ENCODE measurements at regions not wholly inside any gene's neighbourhood (a gene's known extent, or its start where the extent isn't known, plus 50 kb on each side); places are given as distances from the start of the nearest gene placed in this dataset.

GRCh38 chr14:42353315-42353714 lies 746.6 kb downstream of the LRFN5 start:
- no peaks in the 10 kb centered on the region for H3K9me3 ChIP-seq (ENCODE audit: control insufficient read depth, insufficient read depth, low read length)
- H2AFZ ChIP-seq (replicated peaks; ENCODE audit: low read length, poor library complexity), result no peak overlapping the region
- H3K9ac ChIP-seq (ENCODE audit: low read depth, low read length), result no peak overlapping the region
- H2BK5ac ChIP-seq (ENCODE audit: low read depth, low read length, poor library complexity, severe bottlenecking), result no peak overlapping the region
- H2BK120ac ChIP-seq (ENCODE audit: low read depth, low read length), result no peak overlapping the region
- no peak overlapping the region for H3K56ac ChIP-seq (ENCODE audit: extremely low read depth, insufficient read depth, low read length)
- no TSS peak for BruUV-seq (replicated peaks)
- no peak overlapping the region for H2BK15ac ChIP-seq (ENCODE audit: low read depth, low read length)
- H3K79me1 ChIP-seq (ENCODE audit: low read depth in 1 of 2, low read length in 2 of 2), result no peaks in the 10 kb centered on the region
- no peaks in the 10 kb centered on the region for H3K9me1 ChIP-seq (ENCODE audit: insufficient read depth, low read length)
- ChIA-PET CTCF (no interaction called here), POLR2A (ENCODE audit: unreplicated experiment) (no interaction called here)
- no peak overlapping the region for H4K91ac ChIP-seq (ENCODE audit: insufficient read depth, low read depth, low read length)
- WGBS, 2 experiments (ENCODE audit: extremely low coverage in 2 of 2, insufficient read length in 1 of 2), result no CpG with 5 or more reads among the region's 2 CpGs
- ATAC-seq (ENCODE audit: low read depth) (no peak), DNase-seq (no peak)
- H3K23ac ChIP-seq (ENCODE audit: low read depth, low read length), result no peak overlapping the region
- no peak overlapping the region for H4K8ac ChIP-seq (ENCODE audit: low read depth in 2 of 2, low read length in 2 of 2)
- no peaks in the 10 kb centered on the region for H4K20me1 ChIP-seq (ENCODE audit: insufficient read depth, low read length)
- H2AK5ac ChIP-seq (ENCODE audit: low read depth, low read length), result no peak overlapping the region
- no peak overlapping the region for H2AK9ac ChIP-seq (replicated peaks; ENCODE audit: low read depth, low read length, poor library complexity)
- no peaks in the 10 kb centered on the region for H3K27me3 ChIP-seq (ENCODE audit: control insufficient read depth, insufficient read depth, low read length)
- no peaks in the 10 kb centered on the region for H3K4me1 ChIP-seq (ENCODE audit: control insufficient read depth, insufficient read depth, low read length)
- H3K27ac ChIP-seq (ENCODE audit: insufficient read depth, low read length), result no peak overlapping the region
- intact Hi-C loops (cut with micrococcal nuclease), result no loop called here
- no peak overlapping the region for H3K14ac ChIP-seq (replicated peaks; ENCODE audit: low read depth, low read length)
- no peak overlapping the region for H3K18ac ChIP-seq (ENCODE audit: low read depth, low read length)
- no peak overlapping the region for H3K4me3 ChIP-seq (ENCODE audit: insufficient read depth, low read depth, low read length)
- H3K4ac ChIP-seq (ENCODE audit: low read depth, low read length), result no peak overlapping the region
- TF ChIP-seq MXI1 (IDR thresholded peaks at IDR 0.05; ENCODE audit: borderline replicate concordance, low read depth, low read length), result no peak
- TF ChIP-seq NFE2L2 (IDR thresholded peaks at IDR 0.05; ENCODE audit: low read depth, low read length), result no peak
- no peak for TF ChIP-seq BHLHE40 (IDR thresholded peaks at IDR 0.05; ENCODE audit: low read depth, low read length)
- TF ChIP-seq RCOR1 (IDR thresholded peaks at IDR 0.05; ENCODE audit: insufficient replicate concordance, low read length), result no peak
- no peak for TF ChIP-seq RAD21 (IDR thresholded peaks at IDR 0.05; ENCODE audit: low read length)
- dilution Hi-C loops (cut with HindIII; ENCODE audit: low sequenced_read_pairs, unreplicated experiment), result no loop called here
- in situ Hi-C loops (cut with MboI; ENCODE audit: low sequenced_read_pairs), result no loop called here
- no peak overlapping the region for H3K4me2 ChIP-seq (ENCODE audit: low read depth, low read length)
- H2BK20ac ChIP-seq (ENCODE audit: low read depth, low read length), result no peak overlapping the region
- H4K5ac ChIP-seq (ENCODE audit: low read depth, low read length), result no peak overlapping the region
- no peaks in the 10 kb centered on the region for H3K36me3 ChIP-seq (ENCODE audit: control insufficient read depth, insufficient read depth, low read length)
